Endodermal cell (in vitro differentiated cells): ENCODE measurements at regions not wholly inside any gene's neighbourhood (a gene's known extent, or its start where the extent isn't known, plus 50 kb on each side); places are given as distances from the start of the nearest gene placed in this dataset.
A peak's percentile ranks its signal among the peaks of the same experiment; 100 is the strongest.

Source experiments
- DNase-seq: peaks from one replicate; pipeline ENCODE4 v3.0.0-alpha.2; 2017
- H3K27ac ChIP-seq: 2 replicates; pipeline ENCODE4 v1.5.1; 2013; ENCODE audit warnings: mild to moderate bottlenecking, low read depth, low read length, moderate library complexity
- H3K27me3 ChIP-seq: 2 replicates; pipeline ENCODE4 v1.6.1; 2013; ENCODE audit warnings: mild to moderate bottlenecking, low read length, moderate library complexity; ENCODE audit not compliant: insufficient read depth, control insufficient read depth, poor library complexity, severe bottlenecking
- H3K36me3 ChIP-seq: 2 replicates; pipeline ENCODE4 v1.7.0; 2013; ENCODE audit warnings: mild to moderate bottlenecking, low read length, moderate library complexity; ENCODE audit not compliant: control insufficient read depth, insufficient read depth
- H3K4me1 ChIP-seq: one replicate; pipeline ENCODE4 v1.7.0; 2013; ENCODE audit warnings: low read length; ENCODE audit not compliant: control insufficient read depth, insufficient read depth
- H3K4me3 ChIP-seq: 2 replicates; pipeline ENCODE4 v1.5.1; 2013; ENCODE audit warnings: mild to moderate bottlenecking, low read length, moderate library complexity
- H3K9ac ChIP-seq: 2 replicates; pipeline ENCODE4 v1.6.1; 2013; ENCODE audit warnings: mild to moderate bottlenecking, low read length, moderate library complexity; ENCODE audit not compliant: poor library complexity, severe bottlenecking; ENCODE audit errors: extremely low read depth
- H3K9me3 ChIP-seq: 2 replicates; pipeline ENCODE4 v1.6.1; 2013; ENCODE audit warnings: mild to moderate bottlenecking, low read length, moderate library complexity; ENCODE audit not compliant: control insufficient read depth
- H3K27ac Mint-ChIP-seq: 2 replicates; pipeline ENCODE4 v1.8.0; 2020; ENCODE audit warnings: mixed read lengths
- H3K27me3 Mint-ChIP-seq: 2 replicates; pipeline ENCODE4 v1.8.0; 2021; ENCODE audit warnings: mild to moderate bottlenecking, mixed read lengths; ENCODE audit not compliant: insufficient read depth
- H3K36me3 Mint-ChIP-seq: 2 replicates; pipeline ENCODE4 v1.8.0; 2020; ENCODE audit warnings: low read depth, mixed read lengths
- H3K4me1 Mint-ChIP-seq: 2 replicates; pipeline ENCODE4 v1.8.0; 2020; ENCODE audit warnings: mixed read lengths
- H3K4me3 Mint-ChIP-seq: 2 replicates; pipeline ENCODE4 v1.8.0; 2020; ENCODE audit warnings: mild to moderate bottlenecking, moderate library complexity, mixed read lengths
- H3K9me3 Mint-ChIP-seq: 2 replicates; pipeline ENCODE4 v1.8.0; 2020; ENCODE audit warnings: mild to moderate bottlenecking, mixed read lengths
- WGBS, 2 experiments: methylation state at CpG; one replicate each; pipeline versions ENCODE4 v1.1.5 to v1.1.7; 2013; ENCODE audit warnings: missing lambda C conversion rate in 2 of 2, mixed read lengths in 1 of 2; ENCODE audit not compliant: insufficient coverage in 1 of 2, insufficient read length in 1 of 2; 5-methylcytosine and 5-hydroxymethylcytosine counted together
- TF ChIP-seq, protein P1 (sequence below): fragments of 200-600 bp; sonication (generic); conservative IDR thresholded peaks from 2 replicates; pipeline ENCODE4 v1.5.0; 2021; ENCODE audit warnings: antibody characterized with exemption, mild to moderate bottlenecking

DNA sequence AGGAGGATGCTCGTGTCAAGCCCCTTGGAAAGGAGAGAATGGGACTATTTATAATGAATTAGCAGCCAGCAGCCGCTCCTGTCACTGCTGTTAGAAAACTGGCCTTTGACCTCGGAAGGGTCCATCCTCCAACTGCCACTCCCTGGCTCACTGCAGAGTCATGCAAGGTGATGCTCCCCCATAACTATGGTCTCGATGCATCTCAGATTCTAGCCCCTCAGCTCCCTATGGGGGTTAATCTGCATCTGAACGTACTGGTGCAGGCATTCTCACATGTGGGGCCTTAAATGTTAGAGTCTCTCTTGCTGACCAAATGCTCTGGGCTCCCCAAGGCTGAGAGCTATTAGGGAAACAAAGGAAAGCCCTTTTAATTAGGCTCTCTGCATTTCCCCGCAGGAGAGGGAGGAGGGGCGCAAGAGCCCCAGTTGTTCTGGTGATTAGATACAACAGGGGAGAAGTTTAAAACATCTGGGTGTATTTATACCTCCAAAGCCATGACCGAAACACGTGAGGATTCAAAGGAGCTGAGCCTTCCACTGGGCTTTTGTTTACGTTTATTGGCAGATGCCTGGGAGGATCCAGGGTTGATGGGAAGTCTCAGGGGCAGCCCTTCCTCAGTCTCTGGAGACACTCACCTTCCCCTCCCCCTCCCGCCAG lies 182.5 kb downstream of the OPA1 start:
- Histone ChIP-seq H3K9me3 (no peaks in the 10 kb centered on the region), H3K36me3 (no peaks in the 10 kb centered on the region), H3K27me3 (no peaks in the 10 kb centered on the region), H3K4me1 (peaks cover 16% of the 10 kb centered on the region), H3K4me3 (no peak overlapping the region), H3K27ac (no peak overlapping the region), H3K9ac (no peak overlapping the region)
- H3K27me3 Mint-ChIP-seq, result peaks cover 4% of the 10 kb centered on the region
- TF ChIP-seq, protein P1, sequence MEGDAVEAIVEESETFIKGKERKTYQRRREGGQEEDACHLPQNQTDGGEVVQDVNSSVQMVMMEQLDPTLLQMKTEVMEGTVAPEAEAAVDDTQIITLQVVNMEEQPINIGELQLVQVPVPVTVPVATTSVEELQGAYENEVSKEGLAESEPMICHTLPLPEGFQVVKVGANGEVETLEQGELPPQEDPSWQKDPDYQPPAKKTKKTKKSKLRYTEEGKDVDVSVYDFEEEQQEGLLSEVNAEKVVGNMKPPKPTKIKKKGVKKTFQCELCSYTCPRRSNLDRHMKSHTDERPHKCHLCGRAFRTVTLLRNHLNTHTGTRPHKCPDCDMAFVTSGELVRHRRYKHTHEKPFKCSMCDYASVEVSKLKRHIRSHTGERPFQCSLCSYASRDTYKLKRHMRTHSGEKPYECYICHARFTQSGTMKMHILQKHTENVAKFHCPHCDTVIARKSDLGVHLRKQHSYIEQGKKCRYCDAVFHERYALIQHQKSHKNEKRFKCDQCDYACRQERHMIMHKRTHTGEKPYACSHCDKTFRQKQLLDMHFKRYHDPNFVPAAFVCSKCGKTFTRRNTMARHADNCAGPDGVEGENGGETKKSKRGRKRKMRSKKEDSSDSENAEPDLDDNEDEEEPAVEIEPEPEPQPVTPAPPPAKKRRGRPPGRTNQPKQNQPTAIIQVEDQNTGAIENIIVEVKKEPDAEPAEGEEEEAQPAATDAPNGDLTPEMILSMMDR, result no peak
- 40 to 57% methylated on average over 1 to 10 of the region's 11 CpGs for WGBS, 2 experiments
- no peak overlapping the region for H3K4me3 Mint-ChIP-seq
- H3K9me3 Mint-ChIP-seq, result no peaks in the 10 kb centered on the region
- peak; percentile 68 for DNase-seq
- H3K4me1 Mint-ChIP-seq, result peaks cover 45% of the 10 kb centered on the region
- H3K27ac Mint-ChIP-seq, result no peak overlapping the region
- no peaks in the 10 kb centered on the region for H3K36me3 Mint-ChIP-seq

- H3K4me3 ChIP-seq, result no peak overlapping the region
- TF ChIP-seq, protein P1, result no peak
- no peak overlapping the region for H3K4me3 Mint-ChIP-seq
- peaks cover 21% of the 10 kb centered on the region for H3K4me1 ChIP-seq
- no peak overlapping the region for H3K27ac Mint-ChIP-seq
- peak; percentile 41 for DNase-seq
- H3K9ac ChIP-seq, result no peak overlapping the region
- no peak overlapping the region for H3K27ac ChIP-seq
- no peaks in the 10 kb centered on the region for H3K36me3 Mint-ChIP-seq
- H3K27me3 Mint-ChIP-seq, result peaks cover 4% of the 10 kb centered on the region
- no peaks in the 10 kb centered on the region for H3K9me3 ChIP-seq
- WGBS, 2 experiments, result 61 to 64% methylated on average over 4 to 7 of the region's 7 CpGs
- H3K36me3 ChIP-seq, result no peaks in the 10 kb centered on the region
- H3K27me3 ChIP-seq, result no peaks in the 10 kb centered on the region
- no peaks in the 10 kb centered on the region for H3K9me3 Mint-ChIP-seq
- H3K4me1 Mint-ChIP-seq, result peaks cover 56% of the 10 kb centered on the region
Observed at GRCh38 chr3:193776626-193777358, 183.8 kb downstream of the OPA1 start.

- H3K36me3 Mint-ChIP-seq, result no peaks in the 10 kb centered on the region
- H3K4me1 ChIP-seq, result peaks cover 28% of the 10 kb centered on the region
Observed at GRCh38 chr3:193777524-193777923, 184.5 kb downstream of the OPA1 start.

More at GRCh38 chr3:193777524-193777923, 184.5 kb downstream of the OPA1 start:
- Mint-ChIP-seq H3K27ac (no peak overlapping the region), H3K4me1 (peaks cover 63% of the 10 kb centered on the region), H3K4me3 (no peak overlapping the region), H3K27me3 (peaks cover 4% of the 10 kb centered on the region), H3K9me3 (no peaks in the 10 kb centered on the region)
- 60 to 73% methylated on average over 5 to 9 of the region's 9 CpGs for WGBS, 2 experiments
- H3K4me3 ChIP-seq, result no peak overlapping the region
- no peaks in the 10 kb centered on the region for H3K36me3 ChIP-seq
- DNase-seq, result peak; percentile 45
- H3K27ac ChIP-seq, result no peak overlapping the region
- no peaks in the 10 kb centered on the region for H3K9me3 ChIP-seq
- no peak overlapping the region for H3K9ac ChIP-seq
- TF ChIP-seq, protein P1, result no peak
- H3K27me3 ChIP-seq, result no peaks in the 10 kb centered on the region
